Ascending aorta (tissue), 2 donors: ENCODE measurements at regions not wholly inside any gene's neighbourhood (a gene's known extent, or its start where the extent isn't known, plus 50 kb on each side); places are given as distances from the start of the nearest gene placed in this dataset.

Source experiments
- DNase-seq, 2 donors: peaks; one replicate each; pipeline ENCODE4 v3.0.0-alpha.2; 2019; ENCODE audit warnings: low spot score in 2 of 2
- H3K27ac ChIP-seq, 2 donors: fragments of 200-600 bp; sonication (generic); one replicate each; pipeline ENCODE4 v1.5.1; 2016 to 2017; ENCODE audit warnings: mild to moderate bottlenecking in 1 of 2
- H3K27me3 ChIP-seq: fragments of 200-600 bp; sonication (generic); one replicate; pipeline ENCODE4 v1.5.1; 2017
- H3K36me3 ChIP-seq, 2 donors: fragments of 200-600 bp; sonication (generic); one replicate each; pipeline ENCODE4 v1.5.1; 2016
- H3K4me1 ChIP-seq, 2 donors: fragments of 200-600 bp; sonication (generic); one replicate each; pipeline ENCODE4 v1.5.1; 2016 to 2017; ENCODE audit warnings: mild to moderate bottlenecking in 1 of 2
- H3K4me3 ChIP-seq, 2 donors: fragments of 200-600 bp; sonication (generic); one replicate each; pipeline ENCODE4 v1.5.1; 2016 to 2017; ENCODE audit warnings: mild to moderate bottlenecking in 1 of 2
- H3K9me3 ChIP-seq, 2 donors: fragments of 200-600 bp; sonication (generic); one replicate each; pipeline ENCODE4 v1.5.1; 2016
- CTCF ChIP-seq, 3 experiments: fragments of 200-600 bp in 2 of 3; fragments of 450-650 bp in 1 of 3; sonication (generic) in 2 of 3; IDR thresholded peaks; one replicate each; pipeline ENCODE4 v1.5.1; 2016 to 2019; ENCODE audit warnings: antibody characterized with exemption in 3 of 3, mild to moderate bottlenecking in 1 of 3, moderate library complexity in 1 of 3
- intact Hi-C: fragments of 100-400 bp; cut with DNase I; formaldehyde crosslinking; loops from one replicate; pipeline ENCODE4 v1.15.1; 2023

GRCh38 chr14:43014338-43014737, 1407.7 kb downstream of the LRFN5 start:
- H3K36me3 ChIP-seq, result no peaks in the 10 kb centered on the region
- intact Hi-C loops, result no loop called here
- no peaks in the 10 kb centered on the region for H3K9me3 ChIP-seq
- H3K4me3 ChIP-seq, result no peak overlapping the region
- no peak for DNase-seq
- no peaks in the 10 kb centered on the region for H3K27me3 ChIP-seq
- no peak overlapping the region for H3K27ac ChIP-seq
- no peaks in the 10 kb centered on the region for H3K4me1 ChIP-seq
- TF ChIP-seq CTCF (IDR thresholded peaks at IDR 0.05), result no peak

GRCh38 chr14:43012817-43013216, 1406.1 kb downstream of the LRFN5 start:
- no peaks in the 10 kb centered on the region for H3K27me3 ChIP-seq
- H3K9me3 ChIP-seq, result no peaks in the 10 kb centered on the region
- no peaks in the 10 kb centered on the region for H3K4me1 ChIP-seq
- DNase-seq, result no peak
- no peaks in the 10 kb centered on the region for H3K36me3 ChIP-seq
- no peak overlapping the region for H3K27ac ChIP-seq
- H3K4me3 ChIP-seq, result no peak overlapping the region
- no peak for TF ChIP-seq CTCF (IDR thresholded peaks at IDR 0.05)
- intact Hi-C loops, result no loop called here

- TF ChIP-seq CTCF (IDR thresholded peaks at IDR 0.05), result no peak
- Histone ChIP-seq H3K4me3 (no peak overlapping the region), H3K27ac (no peak overlapping the region), H3K4me1 (no peaks in the 10 kb centered on the region), H3K27me3 (no peaks in the 10 kb centered on the region), H3K36me3 (no peaks in the 10 kb centered on the region), H3K9me3 (peaks cover 0 to 23% of the 10 kb centered on the region in 2 donors)
- DNase-seq, result no peak
- intact Hi-C loops, result no loop called here
These were observed 1399.1 kb downstream of the LRFN5 start for GRCh38 chr14:43005807-43006206.

GRCh38 chr14:43003845-43004244, 1397.2 kb downstream of the LRFN5 start:
- intact Hi-C loops, result no loop called here
- no peaks in the 10 kb centered on the region for H3K27me3 ChIP-seq
- H3K27ac ChIP-seq, result no peak overlapping the region
- H3K4me1 ChIP-seq, result no peaks in the 10 kb centered on the region
- no peaks in the 10 kb centered on the region for H3K36me3 ChIP-seq
- peaks cover 0 to 23% of the 10 kb centered on the region in 2 donors for H3K9me3 ChIP-seq
- no peak for DNase-seq
- no peak overlapping the region for H3K4me3 ChIP-seq
- no peak for TF ChIP-seq CTCF (IDR thresholded peaks at IDR 0.05)

- Histone ChIP-seq H3K9me3 (peaks cover 0 to 23% of the 10 kb centered on the region in 2 donors), H3K4me1 (no peaks in the 10 kb centered on the region), H3K27me3 (no peaks in the 10 kb centered on the region), H3K27ac (no peak overlapping the region), H3K4me3 (no peak overlapping the region), H3K36me3 (no peaks in the 10 kb centered on the region)
- DNase-seq, result no peak
- TF ChIP-seq CTCF (IDR thresholded peaks at IDR 0.05), result no peak
- intact Hi-C loops, result no loop called here
These were observed 1395.1 kb downstream of the LRFN5 start for GRCh38 chr14:43001731-43002130.

- intact Hi-C loops, result no loop called here
- H3K27me3 ChIP-seq, result no peaks in the 10 kb centered on the region
- H3K9me3 ChIP-seq, result no peaks in the 10 kb centered on the region
- no peak overlapping the region for H3K4me3 ChIP-seq
- no peak overlapping the region for H3K27ac ChIP-seq
- TF ChIP-seq CTCF (IDR thresholded peaks at IDR 0.05), result no peak
- no peaks in the 10 kb centered on the region for H3K36me3 ChIP-seq
- H3K4me1 ChIP-seq, result no peaks in the 10 kb centered on the region
- no peak for DNase-seq
These were observed 1387.5 kb downstream of the LRFN5 start for GRCh38 chr14:42994051-42994736.
